K562 (cell line): ENCODE measurements at regions not wholly inside any gene's neighbourhood (a gene's known extent, or its start where the extent isn't known, plus 50 kb on each side); places are given as distances from the start of the nearest gene placed in this dataset.

Experiments used
- ATAC-seq: fragments of 200-7000 bp; cut with Tn5 transposase; 3 replicates; pipeline ENCODE4 v1.9.1; 2020; ENCODE audit warnings: moderate library complexity
- BruUV-seq: library from RNA; stranded (reverse); fragments of 400-500 nt; replicated peaks from 2 replicates; lab custom pipeline; 2021; lab: Mats Ljungman, UMichigan
- CTCF ChIA-PET: fragments of 300-600 bp; formaldehyde crosslinking; extraction: SDS; loops from one replicate; lab custom pipeline; 2021; ENCODE audit warnings: low intra/inter-chr PET ratio; lab: Yijun Ruan, JAX
- POLR2A ChIA-PET: fragments of 300-600, 350-650 bp; sonication (Branson Sonifier 250); formaldehyde crosslinking; extraction: SDS; loops from one replicate; lab custom pipeline; 2021; ENCODE audit warnings: antibody characterized with exemption, inconsistent platforms; lab: Yijun Ruan, JAX
- DNase-seq, 4 experiments: peaks; one replicate each; pipeline versions ENCODE4 v3.0.0 to v3.0.0-alpha.2; 2011 to 2018; ENCODE audit warnings: low spot score in 3 of 4, mixed read lengths in 3 of 4; ENCODE audit errors: extremely low read depth in 1 of 4
- FAIRE-seq: peaks from 2 replicates; lab custom pipeline; 2011; peaks lifted over from hg19 to GRCh38; lab: Jason Lieb, UNC
- H2AFZ ChIP-seq: 2 replicates; pipeline ENCODE4 v1.6.0; 2011; ENCODE audit warnings: low read depth, low read length, control low read depth, inconsistent platforms
- H3K27ac ChIP-seq: fragments of 200-600 bp; 3 replicates; pipeline ENCODE4 v1.8.0; 2011; ENCODE audit warnings: low read depth, mild to moderate bottlenecking, control low read depth, inconsistent platforms, low read length, moderate library complexity, mixed read lengths; ENCODE audit errors: extremely low read depth
- H3K27me3 ChIP-seq, 2 experiments: fragments of 300-600 bp in 1 of 2; 2 replicates in 1 of 2; 3 replicates in 1 of 2; pipeline versions ENCODE4 v1.6.0 to v1.8.0; 2011; ENCODE audit warnings: inconsistent platforms in 2 of 2, low read length in 2 of 2, mild to moderate bottlenecking in 1 of 2, mixed read lengths in 1 of 2, moderate library complexity in 1 of 2; ENCODE audit not compliant: control insufficient read depth in 2 of 2, insufficient read depth in 2 of 2
- H3K36me3 ChIP-seq: fragments of 300-600 bp; 3 replicates; pipeline ENCODE4 v1.8.0; 2011; ENCODE audit warnings: mild to moderate bottlenecking, low read length, inconsistent platforms; ENCODE audit not compliant: control insufficient read depth, insufficient read depth
- H3K4me1 ChIP-seq, 2 experiments: fragments of 200-600 bp in 1 of 2; replicated peaks in 1 of 2; 2 replicates in 1 of 2; 3 replicates in 1 of 2; pipeline versions ENCODE4 v1.5.1 to v1.8.0; 2011; ENCODE audit warnings: inconsistent platforms in 2 of 2, low read length in 2 of 2, mild to moderate bottlenecking in 1 of 2, mixed read lengths in 1 of 2, moderate library complexity in 1 of 2; ENCODE audit not compliant: control insufficient read depth in 2 of 2, insufficient read depth in 2 of 2
- H3K4me2 ChIP-seq: 2 replicates; pipeline ENCODE4 v1.6.1; 2011; ENCODE audit warnings: low read length, control low read depth, inconsistent platforms, mixed read lengths; ENCODE audit not compliant: insufficient read depth
- H3K4me3 ChIP-seq: fragments of 200-600 bp; sonication (generic), shearing (Covaris generic); 2 replicates; pipeline ENCODE4 v1.5.1; 2016; ENCODE audit warnings: control low read depth, inconsistent platforms
- H3K79me2 ChIP-seq: fragments of 200-600 bp; 3 replicates; pipeline ENCODE4 v1.8.0; 2011; ENCODE audit warnings: low read length, inconsistent platforms; ENCODE audit not compliant: control insufficient read depth, insufficient read depth
- H3K9ac ChIP-seq, 2 experiments: 2 replicates each; pipeline versions ENCODE4 v1.6.0 to v1.6.1; 2011; ENCODE audit warnings: low read depth in 2 of 2, low read length in 2 of 2, control low read depth in 1 of 2, inconsistent platforms in 1 of 2, mild to moderate bottlenecking in 1 of 2, mixed read lengths in 1 of 2; ENCODE audit not compliant: insufficient read depth in 1 of 2
- H3K9me1 ChIP-seq: one replicate; pipeline ENCODE4 v1.6.0; 2011; ENCODE audit warnings: inconsistent platforms, mild to moderate bottlenecking, low read length, moderate library complexity; ENCODE audit not compliant: control insufficient read depth, insufficient read depth
- H3K9me3 ChIP-seq: replicated peaks from 2 replicates; pipeline ENCODE4 v1.5.1; 2011; ENCODE audit warnings: low read depth, low read length, inconsistent platforms; ENCODE audit not compliant: control insufficient read depth, insufficient read depth
- H4K20me1 ChIP-seq: replicated peaks from 2 replicates; pipeline ENCODE4 v1.6.1; 2011; ENCODE audit warnings: low read length, inconsistent platforms, mixed read lengths; ENCODE audit not compliant: control insufficient read depth, insufficient read depth
- MCM2 ChIP-seq: fragments of 450-650 bp; IDR thresholded peaks from 2 replicates; pipeline ENCODE4 v1.6.1; 2017; ENCODE audit warnings: low read depth, mild to moderate bottlenecking
- RFX1 ChIP-seq: fragments of 450-650 bp; IDR thresholded peaks from 2 replicates; pipeline ENCODE4 v1.6.1; 2016; ENCODE audit warnings: mild to moderate bottlenecking, moderate library complexity
- SMAD1 ChIP-seq: fragments of 150-350 bp; IDR thresholded peaks from 2 replicates; pipeline ENCODE4 v1.6.1; 2014; ENCODE audit warnings: low read length, low read depth; ENCODE audit not compliant: partially characterized antibody
- TARDBP ChIP-seq: fragments of 450-650 bp; IDR thresholded peaks from 2 replicates; pipeline ENCODE4 v1.6.1; 2016
- ZNF444 ChIP-seq: fragments of 250-450 bp; sonication (Bioruptor Pico); IDR thresholded peaks from 2 replicates; pipeline ENCODE4 v1.4.0; 2020; ENCODE audit warnings: mild to moderate bottlenecking, moderate library complexity
- WGBS: fragments of 100-300 bp; shearing (Covaris generic); methylation state at CpG from one replicate; pipeline ENCODE4 v1.1.6; 2016; ENCODE audit warnings: low coverage, mixed read lengths; ENCODE audit not compliant: insufficient coverage; ENCODE audit errors: missing lambda C conversion rate; 5-methylcytosine and 5-hydroxymethylcytosine counted together
- in situ Hi-C: fragments of 300-500 bp; cut with MboI; formaldehyde crosslinking; loops from 4 replicates; pipeline ENCODE4 v1.15.0; 2018; ENCODE audit warnings: inconsistent platforms, mixed read lengths
- intact Hi-C: fragments of 100-400 bp; cut with micrococcal nuclease; formaldehyde crosslinking; loops from 2 replicates; pipeline ENCODE4 v1.14.2; 2022
- TF ChIP-seq, protein P1 (sequence below): sonication (generic); formaldehyde crosslinking; IDR thresholded peaks from 2 replicates; pipeline ENCODE4 v1.8.0; 2023; ENCODE audit warnings: missing genetic modification reagents, mild to moderate bottlenecking, borderline replicate concordance
- TF ChIP-seq, protein P2 (sequence below): fragments of 450-650 bp; IDR thresholded peaks from 2 replicates; pipeline ENCODE4 v1.6.1; 2016; ENCODE audit warnings: mild to moderate bottlenecking, moderate library complexity

DNA sequence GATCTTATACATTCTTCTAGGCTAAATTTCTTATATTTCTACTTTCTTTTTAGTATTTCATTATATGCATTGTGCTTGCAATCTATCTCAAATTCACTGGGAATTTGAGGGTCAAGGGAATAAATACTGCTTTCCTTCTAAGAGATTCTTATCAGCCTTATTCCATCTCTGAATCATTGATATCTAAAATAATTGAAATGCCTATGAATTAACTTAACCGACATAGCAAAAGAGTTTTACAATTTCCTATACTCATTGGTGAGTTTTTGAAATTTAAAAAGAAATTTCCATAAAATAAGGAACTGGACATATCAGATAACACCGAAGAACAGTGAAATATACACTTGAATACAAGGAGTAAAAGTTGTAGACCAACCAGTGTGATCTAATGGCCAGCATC, 373.7 kb downstream of the NAF1 start:
- no peak overlapping the region for H2AFZ ChIP-seq
- ATAC-seq (no peak), DNase-seq (no peak), FAIRE-seq (no peak)
- BruUV-seq, result no TSS peak
- H3K27me3 ChIP-seq, result no peaks in the 10 kb centered on the region
- no peaks in the 10 kb centered on the region for H3K36me3 ChIP-seq
- H4K20me1 ChIP-seq, result no peaks in the 10 kb centered on the region
- no peaks in the 10 kb centered on the region for H3K9me3 ChIP-seq
- H3K27ac ChIP-seq, result no peak overlapping the region
- in situ Hi-C loops (no loop called here), intact Hi-C loops (no loop called here)
- no peak overlapping the region for H3K4me2 ChIP-seq
- no peak overlapping the region for H3K4me3 ChIP-seq
- POLR2A ChIA-PET, result no interaction called here
- no peaks in the 10 kb centered on the region for H3K79me2 ChIP-seq
- H3K9me1 ChIP-seq, result no peaks in the 10 kb centered on the region
- H3K4me1 ChIP-seq, result no peaks in the 10 kb centered on the region
- WGBS, result 3% methylated on average over 2 of the region's 2 CpGs
- no peak overlapping the region for H3K9ac ChIP-seq
- CTCF ChIA-PET, result no interaction called here
- no peak for TF ChIP-seq RFX1
- no peak for TF ChIP-seq SMAD1
- TF ChIP-seq ZNF444, result no peak
- TF ChIP-seq, protein P1, sequence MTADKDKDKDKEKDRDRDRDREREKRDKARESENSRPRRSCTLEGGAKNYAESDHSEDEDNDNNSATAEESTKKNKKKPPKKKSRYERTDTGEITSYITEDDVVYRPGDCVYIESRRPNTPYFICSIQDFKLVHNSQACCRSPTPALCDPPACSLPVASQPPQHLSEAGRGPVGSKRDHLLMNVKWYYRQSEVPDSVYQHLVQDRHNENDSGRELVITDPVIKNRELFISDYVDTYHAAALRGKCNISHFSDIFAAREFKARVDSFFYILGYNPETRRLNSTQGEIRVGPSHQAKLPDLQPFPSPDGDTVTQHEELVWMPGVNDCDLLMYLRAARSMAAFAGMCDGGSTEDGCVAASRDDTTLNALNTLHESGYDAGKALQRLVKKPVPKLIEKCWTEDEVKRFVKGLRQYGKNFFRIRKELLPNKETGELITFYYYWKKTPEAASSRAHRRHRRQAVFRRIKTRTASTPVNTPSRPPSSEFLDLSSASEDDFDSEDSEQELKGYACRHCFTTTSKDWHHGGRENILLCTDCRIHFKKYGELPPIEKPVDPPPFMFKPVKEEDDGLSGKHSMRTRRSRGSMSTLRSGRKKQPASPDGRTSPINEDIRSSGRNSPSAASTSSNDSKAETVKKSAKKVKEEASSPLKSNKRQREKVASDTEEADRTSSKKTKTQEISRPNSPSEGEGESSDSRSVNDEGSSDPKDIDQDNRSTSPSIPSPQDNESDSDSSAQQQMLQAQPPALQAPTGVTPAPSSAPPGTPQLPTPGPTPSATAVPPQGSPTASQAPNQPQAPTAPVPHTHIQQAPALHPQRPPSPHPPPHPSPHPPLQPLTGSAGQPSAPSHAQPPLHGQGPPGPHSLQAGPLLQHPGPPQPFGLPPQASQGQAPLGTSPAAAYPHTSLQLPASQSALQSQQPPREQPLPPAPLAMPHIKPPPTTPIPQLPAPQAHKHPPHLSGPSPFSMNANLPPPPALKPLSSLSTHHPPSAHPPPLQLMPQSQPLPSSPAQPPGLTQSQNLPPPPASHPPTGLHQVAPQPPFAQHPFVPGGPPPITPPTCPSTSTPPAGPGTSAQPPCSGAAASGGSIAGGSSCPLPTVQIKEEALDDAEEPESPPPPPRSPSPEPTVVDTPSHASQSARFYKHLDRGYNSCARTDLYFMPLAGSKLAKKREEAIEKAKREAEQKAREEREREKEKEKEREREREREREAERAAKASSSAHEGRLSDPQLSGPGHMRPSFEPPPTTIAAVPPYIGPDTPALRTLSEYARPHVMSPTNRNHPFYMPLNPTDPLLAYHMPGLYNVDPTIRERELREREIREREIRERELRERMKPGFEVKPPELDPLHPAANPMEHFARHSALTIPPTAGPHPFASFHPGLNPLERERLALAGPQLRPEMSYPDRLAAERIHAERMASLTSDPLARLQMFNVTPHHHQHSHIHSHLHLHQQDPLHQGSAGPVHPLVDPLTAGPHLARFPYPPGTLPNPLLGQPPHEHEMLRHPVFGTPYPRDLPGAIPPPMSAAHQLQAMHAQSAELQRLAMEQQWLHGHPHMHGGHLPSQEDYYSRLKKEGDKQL, result no peak
- TF ChIP-seq, protein P2, sequence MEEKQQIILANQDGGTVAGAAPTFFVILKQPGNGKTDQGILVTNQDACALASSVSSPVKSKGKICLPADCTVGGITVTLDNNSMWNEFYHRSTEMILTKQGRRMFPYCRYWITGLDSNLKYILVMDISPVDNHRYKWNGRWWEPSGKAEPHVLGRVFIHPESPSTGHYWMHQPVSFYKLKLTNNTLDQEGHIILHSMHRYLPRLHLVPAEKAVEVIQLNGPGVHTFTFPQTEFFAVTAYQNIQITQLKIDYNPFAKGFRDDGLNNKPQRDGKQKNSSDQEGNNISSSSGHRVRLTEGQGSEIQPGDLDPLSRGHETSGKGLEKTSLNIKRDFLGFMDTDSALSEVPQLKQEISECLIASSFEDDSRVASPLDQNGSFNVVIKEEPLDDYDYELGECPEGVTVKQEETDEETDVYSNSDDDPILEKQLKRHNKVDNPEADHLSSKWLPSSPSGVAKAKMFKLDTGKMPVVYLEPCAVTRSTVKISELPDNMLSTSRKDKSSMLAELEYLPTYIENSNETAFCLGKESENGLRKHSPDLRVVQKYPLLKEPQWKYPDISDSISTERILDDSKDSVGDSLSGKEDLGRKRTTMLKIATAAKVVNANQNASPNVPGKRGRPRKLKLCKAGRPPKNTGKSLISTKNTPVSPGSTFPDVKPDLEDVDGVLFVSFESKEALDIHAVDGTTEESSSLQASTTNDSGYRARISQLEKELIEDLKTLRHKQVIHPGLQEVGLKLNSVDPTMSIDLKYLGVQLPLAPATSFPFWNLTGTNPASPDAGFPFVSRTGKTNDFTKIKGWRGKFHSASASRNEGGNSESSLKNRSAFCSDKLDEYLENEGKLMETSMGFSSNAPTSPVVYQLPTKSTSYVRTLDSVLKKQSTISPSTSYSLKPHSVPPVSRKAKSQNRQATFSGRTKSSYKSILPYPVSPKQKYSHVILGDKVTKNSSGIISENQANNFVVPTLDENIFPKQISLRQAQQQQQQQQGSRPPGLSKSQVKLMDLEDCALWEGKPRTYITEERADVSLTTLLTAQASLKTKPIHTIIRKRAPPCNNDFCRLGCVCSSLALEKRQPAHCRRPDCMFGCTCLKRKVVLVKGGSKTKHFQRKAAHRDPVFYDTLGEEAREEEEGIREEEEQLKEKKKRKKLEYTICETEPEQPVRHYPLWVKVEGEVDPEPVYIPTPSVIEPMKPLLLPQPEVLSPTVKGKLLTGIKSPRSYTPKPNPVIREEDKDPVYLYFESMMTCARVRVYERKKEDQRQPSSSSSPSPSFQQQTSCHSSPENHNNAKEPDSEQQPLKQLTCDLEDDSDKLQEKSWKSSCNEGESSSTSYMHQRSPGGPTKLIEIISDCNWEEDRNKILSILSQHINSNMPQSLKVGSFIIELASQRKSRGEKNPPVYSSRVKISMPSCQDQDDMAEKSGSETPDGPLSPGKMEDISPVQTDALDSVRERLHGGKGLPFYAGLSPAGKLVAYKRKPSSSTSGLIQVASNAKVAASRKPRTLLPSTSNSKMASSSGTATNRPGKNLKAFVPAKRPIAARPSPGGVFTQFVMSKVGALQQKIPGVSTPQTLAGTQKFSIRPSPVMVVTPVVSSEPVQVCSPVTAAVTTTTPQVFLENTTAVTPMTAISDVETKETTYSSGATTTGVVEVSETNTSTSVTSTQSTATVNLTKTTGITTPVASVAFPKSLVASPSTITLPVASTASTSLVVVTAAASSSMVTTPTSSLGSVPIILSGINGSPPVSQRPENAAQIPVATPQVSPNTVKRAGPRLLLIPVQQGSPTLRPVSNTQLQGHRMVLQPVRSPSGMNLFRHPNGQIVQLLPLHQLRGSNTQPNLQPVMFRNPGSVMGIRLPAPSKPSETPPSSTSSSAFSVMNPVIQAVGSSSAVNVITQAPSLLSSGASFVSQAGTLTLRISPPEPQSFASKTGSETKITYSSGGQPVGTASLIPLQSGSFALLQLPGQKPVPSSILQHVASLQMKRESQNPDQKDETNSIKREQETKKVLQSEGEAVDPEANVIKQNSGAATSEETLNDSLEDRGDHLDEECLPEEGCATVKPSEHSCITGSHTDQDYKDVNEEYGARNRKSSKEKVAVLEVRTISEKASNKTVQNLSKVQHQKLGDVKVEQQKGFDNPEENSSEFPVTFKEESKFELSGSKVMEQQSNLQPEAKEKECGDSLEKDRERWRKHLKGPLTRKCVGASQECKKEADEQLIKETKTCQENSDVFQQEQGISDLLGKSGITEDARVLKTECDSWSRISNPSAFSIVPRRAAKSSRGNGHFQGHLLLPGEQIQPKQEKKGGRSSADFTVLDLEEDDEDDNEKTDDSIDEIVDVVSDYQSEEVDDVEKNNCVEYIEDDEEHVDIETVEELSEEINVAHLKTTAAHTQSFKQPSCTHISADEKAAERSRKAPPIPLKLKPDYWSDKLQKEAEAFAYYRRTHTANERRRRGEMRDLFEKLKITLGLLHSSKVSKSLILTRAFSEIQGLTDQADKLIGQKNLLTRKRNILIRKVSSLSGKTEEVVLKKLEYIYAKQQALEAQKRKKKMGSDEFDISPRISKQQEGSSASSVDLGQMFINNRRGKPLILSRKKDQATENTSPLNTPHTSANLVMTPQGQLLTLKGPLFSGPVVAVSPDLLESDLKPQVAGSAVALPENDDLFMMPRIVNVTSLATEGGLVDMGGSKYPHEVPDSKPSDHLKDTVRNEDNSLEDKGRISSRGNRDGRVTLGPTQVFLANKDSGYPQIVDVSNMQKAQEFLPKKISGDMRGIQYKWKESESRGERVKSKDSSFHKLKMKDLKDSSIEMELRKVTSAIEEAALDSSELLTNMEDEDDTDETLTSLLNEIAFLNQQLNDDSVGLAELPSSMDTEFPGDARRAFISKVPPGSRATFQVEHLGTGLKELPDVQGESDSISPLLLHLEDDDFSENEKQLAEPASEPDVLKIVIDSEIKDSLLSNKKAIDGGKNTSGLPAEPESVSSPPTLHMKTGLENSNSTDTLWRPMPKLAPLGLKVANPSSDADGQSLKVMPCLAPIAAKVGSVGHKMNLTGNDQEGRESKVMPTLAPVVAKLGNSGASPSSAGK, result no peak
- TF ChIP-seq TARDBP, result no peak
- TF ChIP-seq MCM2, result no peak
